Esophagus muscularis mucosa (tissue), 2 donors: ENCODE measurements at regions not wholly inside any gene's neighbourhood (a gene's known extent, or its start where the extent isn't known, plus 50 kb on each side); places are given as distances from the start of the nearest gene placed in this dataset.

Experiments used
- EP300 ChIP-seq: sonication (generic); formaldehyde crosslinking; IDR thresholded peaks from one replicate; pipeline ENCODE4 v1.6.1; 2017; ENCODE audit warnings: antibody characterized with exemption
- POLR2A ChIP-seq: fragments of 450-650 bp; IDR thresholded peaks from one replicate; pipeline ENCODE4 v1.6.1; 2017; ENCODE audit warnings: antibody characterized with exemption, moderate library complexity, mild to moderate bottlenecking, low read depth

DNA sequence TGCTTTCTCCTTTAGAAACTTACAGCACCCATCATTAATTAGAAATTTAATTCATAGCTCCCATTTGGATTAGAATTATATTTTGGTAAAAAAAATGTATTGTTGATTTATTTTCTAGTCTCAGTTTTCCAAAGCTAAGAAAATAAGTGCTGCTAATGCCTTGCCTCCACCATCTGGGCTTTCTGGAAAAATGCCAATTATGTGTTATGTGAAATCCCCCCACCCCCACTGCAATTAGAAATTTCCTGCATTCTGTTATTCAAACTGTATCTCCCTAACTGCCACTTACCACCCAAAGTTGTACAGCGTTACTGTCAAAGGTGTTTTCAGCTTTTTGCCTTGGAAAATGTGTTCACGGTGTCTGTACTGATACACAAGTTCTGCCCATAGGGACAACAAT, 617.2 kb upstream of the UBE2E2 start:
- TF ChIP-seq POLR2A = no peak
- TF ChIP-seq EP300 = no peak
